ENCODE measurements at regions not wholly inside any gene's neighbourhood (a gene's known extent, or its start where the extent isn't known, plus 50 kb on each side); places are given as distances from the start of the nearest gene placed in this dataset.

DNA sequence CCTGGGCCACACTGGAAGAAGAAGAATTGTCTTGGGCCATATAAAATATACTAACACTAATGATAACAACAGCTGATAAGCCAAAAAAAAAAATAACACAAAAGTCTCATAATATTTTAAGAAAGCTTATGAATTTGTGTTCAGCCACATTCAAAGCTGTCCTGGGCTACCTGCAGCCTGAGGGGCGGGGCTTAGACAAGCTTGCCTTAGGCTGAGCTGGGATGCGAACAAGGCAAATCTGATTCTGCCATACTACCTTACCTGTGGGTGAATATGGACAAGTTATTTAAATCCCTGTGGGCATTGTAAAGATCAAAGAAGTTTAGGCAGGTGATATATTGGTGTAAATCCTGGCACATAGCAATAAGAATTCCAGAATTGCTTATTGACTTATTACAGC lies 212.3 kb upstream of the ATP10B start:
- TF ChIP-seq, protein P1, sequence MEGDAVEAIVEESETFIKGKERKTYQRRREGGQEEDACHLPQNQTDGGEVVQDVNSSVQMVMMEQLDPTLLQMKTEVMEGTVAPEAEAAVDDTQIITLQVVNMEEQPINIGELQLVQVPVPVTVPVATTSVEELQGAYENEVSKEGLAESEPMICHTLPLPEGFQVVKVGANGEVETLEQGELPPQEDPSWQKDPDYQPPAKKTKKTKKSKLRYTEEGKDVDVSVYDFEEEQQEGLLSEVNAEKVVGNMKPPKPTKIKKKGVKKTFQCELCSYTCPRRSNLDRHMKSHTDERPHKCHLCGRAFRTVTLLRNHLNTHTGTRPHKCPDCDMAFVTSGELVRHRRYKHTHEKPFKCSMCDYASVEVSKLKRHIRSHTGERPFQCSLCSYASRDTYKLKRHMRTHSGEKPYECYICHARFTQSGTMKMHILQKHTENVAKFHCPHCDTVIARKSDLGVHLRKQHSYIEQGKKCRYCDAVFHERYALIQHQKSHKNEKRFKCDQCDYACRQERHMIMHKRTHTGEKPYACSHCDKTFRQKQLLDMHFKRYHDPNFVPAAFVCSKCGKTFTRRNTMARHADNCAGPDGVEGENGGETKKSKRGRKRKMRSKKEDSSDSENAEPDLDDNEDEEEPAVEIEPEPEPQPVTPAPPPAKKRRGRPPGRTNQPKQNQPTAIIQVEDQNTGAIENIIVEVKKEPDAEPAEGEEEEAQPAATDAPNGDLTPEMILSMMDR (IDR thresholded peaks at IDR 0.05) = no peak
- no peak for TF ChIP-seq POLR2A (IDR thresholded peaks at IDR 0.05)

All from right lobe of liver (tissue), 4 donors.